ENCODE measurements at regions not wholly inside any gene's neighbourhood (a gene's known extent, or its start where the extent isn't known, plus 50 kb on each side); places are given as distances from the start of the nearest gene placed in this dataset.
"Not testable (repeated sequence)": the region's sequence is repeated elsewhere in the genome, so short reads cannot be mapped to it uniquely, and the experiment has no call there.

- peak in 1 of 3 donors; percentile 20 for DNase-seq
These were observed 575.2 kb upstream of the ADGRB3 start for GRCh38 chr6:68059899-68060298.

- no peak for DNase-seq
These were observed 575.8 kb upstream of the ADGRB3 start for GRCh38 chr6:68059261-68059660.

- DNase-seq, result not testable (repeated sequence)
These were observed 578.5 kb upstream of the ADGRB3 start for GRCh38 chr6:68056596-68056995.

- DNase-seq, result peak in 2 of 3 donors; percentile 14 to 44
These were observed 580.3 kb upstream of the ADGRB3 start for GRCh38 chr6:68054756-68055155.

DNA sequence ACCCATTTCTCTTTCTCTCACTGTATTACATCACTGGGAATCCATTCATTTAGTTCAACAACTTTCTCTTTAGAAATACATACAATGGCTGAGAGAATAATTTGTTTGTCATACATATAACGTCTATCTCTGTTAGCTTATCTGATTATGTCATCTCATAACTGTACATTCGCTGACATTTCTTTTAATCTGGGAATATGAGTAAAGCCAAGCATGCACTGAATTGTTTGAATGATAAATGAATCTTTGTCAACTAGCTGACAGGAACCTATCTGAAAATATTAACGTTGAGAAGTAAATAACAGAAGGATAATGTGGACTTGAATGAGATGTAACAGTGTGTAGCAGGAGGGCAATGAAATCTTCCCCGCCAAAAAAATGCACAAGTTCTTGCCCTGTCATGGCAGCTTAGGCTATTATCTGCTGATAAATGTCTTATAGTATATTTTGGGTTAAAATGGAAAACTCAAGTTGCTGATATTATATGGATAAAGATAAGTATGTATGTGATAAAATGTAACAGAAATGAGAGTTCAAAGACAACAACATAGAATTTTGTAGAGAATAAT, 581.2 kb upstream of the ADGRB3 start:
- no peak for DNase-seq

DNA sequence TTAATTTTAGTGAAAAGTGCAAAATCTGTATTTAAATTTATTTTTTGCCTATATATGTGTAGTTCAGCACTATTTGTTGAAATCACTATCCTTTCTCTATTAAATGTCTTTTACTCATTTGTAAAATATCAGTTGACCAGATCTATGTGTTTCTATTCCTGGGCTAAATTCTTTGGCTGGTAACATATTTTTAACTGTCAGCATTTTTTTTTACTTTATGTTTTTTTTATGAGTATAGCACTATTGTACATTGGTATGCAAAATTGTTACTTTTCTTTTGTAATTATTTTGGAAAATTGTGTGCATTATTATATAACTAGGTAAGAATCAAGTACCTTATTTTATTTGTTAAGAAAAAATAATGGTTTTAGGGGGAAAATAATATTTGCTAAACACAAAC, 582.8 kb upstream of the ADGRB3 start:
- no peak for DNase-seq

- DNase-seq, result no peak
These were observed 585.5 kb upstream of the ADGRB3 start for GRCh38 chr6:68049562-68049961.

DNA sequence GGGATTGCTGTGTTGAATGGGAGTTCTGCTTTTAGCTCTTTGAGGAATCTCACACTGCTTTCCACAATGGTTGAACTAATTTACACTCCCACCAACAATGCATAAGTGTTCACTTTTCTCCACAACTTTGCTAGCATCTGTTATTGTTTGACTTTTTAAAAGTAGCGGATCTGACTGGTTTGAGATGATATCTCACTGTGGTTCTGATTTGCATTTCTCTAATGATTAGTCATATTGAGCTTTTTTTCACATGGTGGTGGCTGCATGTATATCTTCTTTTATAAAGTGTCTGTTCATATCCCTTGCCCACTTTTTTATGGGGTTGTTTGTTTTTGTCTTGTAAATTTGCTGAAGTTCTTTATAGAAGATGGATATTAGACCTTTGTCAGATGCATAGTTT, 588.3 kb upstream of the ADGRB3 start:
- DNase-seq, result no peak

GRCh38 chr6:68046302-68046701, 588.8 kb upstream of the ADGRB3 start:
- DNase-seq, result no peak

DNA sequence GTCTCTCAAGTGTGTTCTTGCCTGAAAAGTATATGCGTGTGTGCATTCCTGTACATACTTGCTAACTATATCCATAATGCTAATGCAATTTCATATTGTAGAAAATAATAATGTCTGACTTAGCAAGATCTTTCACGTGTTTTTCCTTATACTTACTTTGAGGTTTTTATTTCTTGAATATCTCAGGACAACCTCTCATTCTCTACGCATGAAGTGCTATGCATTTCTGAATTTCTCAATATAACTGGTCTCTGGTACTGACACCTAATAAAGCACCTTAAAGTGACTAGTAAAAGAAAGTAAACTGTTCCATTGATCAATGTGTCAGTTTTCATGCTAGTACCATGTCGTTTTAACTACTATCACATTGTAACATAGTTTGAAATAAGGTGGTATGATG, 589.9 kb upstream of the ADGRB3 start:
- DNase-seq, result no peak

DNA sequence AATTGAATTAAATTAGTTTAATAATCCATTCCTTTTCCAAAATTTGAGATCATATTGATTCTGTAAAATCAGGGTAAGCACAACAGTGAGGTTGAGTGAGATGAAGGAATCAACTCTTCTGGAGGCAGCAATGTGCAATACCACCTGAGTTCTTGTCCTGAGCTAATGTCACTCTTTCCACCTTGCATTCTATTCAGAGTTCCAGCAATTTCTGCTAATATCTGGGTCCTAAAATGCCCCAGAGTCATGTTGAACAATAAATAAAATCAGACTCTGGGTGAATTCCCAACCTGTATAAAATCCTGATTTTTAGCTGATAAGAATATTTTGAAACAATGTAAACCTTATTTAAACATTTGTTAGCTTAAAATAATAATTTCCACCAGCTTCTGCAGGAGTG, 590.8 kb upstream of the ADGRB3 start:
- DNase-seq, result no peak

DNA sequence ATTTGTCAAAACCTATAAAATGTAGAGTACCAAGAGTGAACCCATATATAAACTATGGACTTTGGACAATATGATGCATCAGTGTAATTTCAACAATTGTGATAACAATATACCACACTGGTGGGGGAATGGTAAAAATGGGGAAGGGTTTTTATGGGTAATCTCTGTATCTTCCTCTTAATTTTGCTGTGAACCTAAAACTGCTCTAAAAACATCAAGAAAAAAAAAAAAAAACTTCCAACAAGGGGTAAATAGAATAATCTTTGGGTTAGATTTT, 592.0 kb upstream of the ADGRB3 start:
- DNase-seq, result no peak

- DNase-seq, result no peak
These were observed 592.6 kb upstream of the ADGRB3 start for GRCh38 chr6:68042339-68043121.

- no peak for DNase-seq
These were observed 594.3 kb upstream of the ADGRB3 start for GRCh38 chr6:68040780-68041179.

DNA sequence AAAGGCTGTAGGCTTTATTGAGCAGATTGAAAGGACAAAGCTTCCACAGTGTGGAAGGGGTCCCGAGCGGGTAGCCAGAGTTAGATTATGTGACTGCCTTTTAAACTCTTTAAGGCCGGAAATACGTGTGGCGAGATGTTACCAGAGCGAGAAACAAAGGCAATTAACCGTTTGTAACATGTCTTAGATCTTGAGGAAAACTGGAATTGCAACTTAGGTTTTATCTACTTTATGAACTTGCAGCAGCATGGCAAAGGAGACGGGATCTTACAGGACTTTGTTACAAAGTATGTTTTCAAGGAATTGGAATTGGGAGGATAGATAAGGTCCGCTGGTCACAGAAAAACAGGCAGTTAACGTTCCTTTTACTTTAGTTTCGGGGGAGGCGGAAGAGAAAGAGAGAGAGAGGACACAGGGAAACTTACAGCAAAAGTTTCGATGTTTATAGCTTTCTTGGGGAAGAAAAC, 594.7 kb upstream of the ADGRB3 start:
- no peak for DNase-seq

DNA sequence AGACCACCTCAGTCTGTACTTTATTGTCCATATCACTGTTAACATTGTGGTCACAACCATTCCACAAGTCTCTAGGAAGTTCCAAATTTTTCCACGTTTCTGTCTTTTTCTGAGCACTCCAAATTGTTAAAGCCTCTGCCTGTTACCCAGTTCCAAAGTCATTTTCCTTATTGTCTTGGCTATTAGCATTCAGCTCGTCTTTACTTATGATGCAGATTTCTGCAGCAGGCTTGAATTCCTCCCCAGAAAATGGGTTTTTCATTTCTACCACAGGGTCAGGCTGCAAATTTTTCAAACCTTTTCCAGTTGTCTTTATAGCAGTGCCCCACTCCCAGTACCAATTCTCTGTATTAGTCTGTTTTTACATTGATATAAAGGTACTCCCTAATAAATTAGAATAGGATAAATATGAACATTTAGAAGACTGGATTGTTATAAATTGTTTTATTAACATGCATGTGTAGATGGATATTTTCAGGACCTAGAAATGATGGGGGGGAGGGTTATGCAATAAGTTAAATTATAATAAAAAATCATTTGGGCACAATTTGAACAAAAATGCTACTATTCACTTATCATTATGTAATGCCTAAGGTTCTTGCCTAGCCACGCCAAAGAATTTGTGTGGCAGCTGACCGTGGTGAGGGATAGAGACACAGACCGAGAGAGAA, 595.3 kb upstream of the ADGRB3 start:
- no peak for DNase-seq

DNA sequence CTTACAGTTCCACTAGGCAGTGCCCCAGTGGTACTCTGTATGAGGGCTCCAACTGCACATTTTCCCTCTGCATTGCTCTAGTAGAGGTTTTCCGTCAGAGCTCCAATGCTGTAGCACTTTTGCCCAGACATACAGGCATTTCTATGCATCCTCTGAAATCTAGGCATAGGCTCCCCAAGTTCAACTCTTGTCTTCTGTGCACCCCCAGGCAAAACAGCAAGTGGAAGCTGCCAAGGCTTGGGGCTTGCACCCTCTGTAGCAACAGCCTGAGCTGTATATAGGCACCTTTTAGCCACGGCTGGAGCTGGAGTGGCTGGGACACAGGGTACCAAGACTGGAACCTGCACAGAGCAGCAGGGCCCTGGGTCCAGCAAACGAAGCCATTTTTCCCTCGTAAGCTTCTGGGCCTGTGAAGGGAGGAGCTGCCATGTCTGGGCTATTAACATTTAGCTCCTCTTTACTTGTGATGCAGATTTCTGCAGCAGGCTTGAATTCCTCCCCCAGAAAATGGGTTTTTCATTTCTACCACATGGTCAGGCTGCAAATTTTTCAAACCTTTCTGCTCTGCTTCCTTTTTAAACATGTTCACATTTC, 596.2 kb upstream of the ADGRB3 start:
- DNase-seq, result no peak

- no peak for DNase-seq
These were observed 602.9 kb upstream of the ADGRB3 start for GRCh38 chr6:68032217-68032616.

DNA sequence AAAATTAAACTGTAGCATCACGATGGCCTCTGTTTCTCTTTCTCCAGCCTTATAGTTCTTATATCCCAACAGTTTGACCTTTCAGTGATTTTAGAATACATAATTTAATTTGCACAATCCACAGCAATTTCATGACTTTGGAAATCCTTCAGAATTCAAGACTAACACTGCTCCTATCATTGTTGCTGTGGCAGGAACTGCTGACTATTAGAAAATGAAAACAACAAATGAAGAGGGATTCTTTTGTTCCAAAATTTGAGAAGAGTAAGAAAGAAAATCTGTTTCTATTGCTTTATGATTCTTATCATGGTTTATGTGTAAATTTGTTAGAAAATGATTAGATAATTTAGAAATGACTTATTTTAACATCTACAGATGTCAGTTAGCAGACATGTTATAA, 604.0 kb upstream of the ADGRB3 start:
- DNase-seq, result no peak

- no peak for DNase-seq
These were observed 608.6 kb upstream of the ADGRB3 start for GRCh38 chr6:68026483-68026882.

DNA sequence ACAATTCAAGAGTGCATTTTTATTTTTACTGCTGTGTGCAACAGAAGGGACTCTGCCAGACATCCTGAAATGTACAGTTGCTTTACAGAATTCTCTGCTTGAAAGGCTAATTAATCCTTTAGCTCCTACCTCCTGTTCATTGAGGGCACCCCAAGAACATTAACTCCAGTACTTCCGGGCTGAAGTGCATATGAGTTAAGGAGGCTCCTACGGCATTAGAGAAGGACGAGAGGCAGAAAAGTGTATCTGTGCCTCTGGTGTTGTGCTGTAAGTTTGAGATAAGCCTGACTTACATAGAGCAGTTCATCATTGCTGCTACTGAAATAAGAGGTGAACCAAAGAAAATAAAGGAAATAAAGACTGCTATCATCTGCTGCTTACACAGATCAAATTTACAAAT, 609.3 kb upstream of the ADGRB3 start:
- DNase-seq, result no peak

DNA sequence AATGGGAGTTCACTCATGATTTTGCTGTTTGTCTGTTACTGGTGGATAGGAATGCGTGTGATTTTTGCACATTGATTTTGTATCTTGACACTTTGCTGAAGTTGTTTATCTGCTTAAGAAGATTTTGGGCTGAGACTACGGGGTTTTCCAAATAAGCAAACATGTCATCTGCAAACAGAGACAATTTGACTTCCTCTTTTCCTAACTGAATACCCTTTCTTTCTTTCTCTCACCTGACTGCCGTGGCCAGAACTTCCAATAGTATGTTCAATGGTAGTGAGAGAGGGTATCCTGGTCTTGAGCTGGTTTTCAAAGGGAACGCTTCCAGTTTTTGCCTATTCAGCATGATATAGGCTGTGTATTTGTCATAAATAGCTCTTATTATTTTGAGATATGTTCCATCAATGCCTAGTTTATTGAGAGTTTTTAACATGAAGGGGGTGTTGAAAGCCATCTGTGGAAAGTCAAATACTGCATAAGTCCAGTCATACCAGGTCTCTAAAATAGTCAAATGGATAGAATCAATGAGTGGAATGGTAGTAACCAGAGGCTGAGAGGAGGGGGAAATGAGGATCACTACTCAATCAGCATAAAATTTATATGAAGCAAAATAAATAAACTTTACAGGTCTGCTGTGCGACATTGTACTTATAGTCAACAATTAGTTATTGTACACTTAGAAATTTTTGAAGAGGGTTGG, 610.4 kb upstream of the ADGRB3 start:
- DNase-seq, result no peak
